ENCODE measurements at regions not wholly inside any gene's neighbourhood (a gene's known extent, or its start where the extent isn't known, plus 50 kb on each side); places are given as distances from the start of the nearest gene placed in this dataset.

- no peak overlapping the region for H3K4me3 ChIP-seq
- H3K9me3 ChIP-seq = no peaks in the 10 kb centered on the region
- H3K27ac ChIP-seq = no peak overlapping the region
- H3K36me3 ChIP-seq = no peaks in the 10 kb centered on the region
- no peaks in the 10 kb centered on the region for H3K27me3 ChIP-seq
- TF ChIP-seq POLR2A (IDR thresholded peaks at IDR 0.05) (no peak), CTCF (IDR thresholded peaks at IDR 0.05) (no peak)
- no peak for DNase-seq
- H3K4me1 ChIP-seq = no peaks in the 10 kb centered on the region
- intact Hi-C loops (cut with DNase I; ENCODE audit: low total_unique reads) = no loop called here
Observed at GRCh38 chr9:119834064-119834620, 464.9 kb upstream of the BRINP1 start.

DNA sequence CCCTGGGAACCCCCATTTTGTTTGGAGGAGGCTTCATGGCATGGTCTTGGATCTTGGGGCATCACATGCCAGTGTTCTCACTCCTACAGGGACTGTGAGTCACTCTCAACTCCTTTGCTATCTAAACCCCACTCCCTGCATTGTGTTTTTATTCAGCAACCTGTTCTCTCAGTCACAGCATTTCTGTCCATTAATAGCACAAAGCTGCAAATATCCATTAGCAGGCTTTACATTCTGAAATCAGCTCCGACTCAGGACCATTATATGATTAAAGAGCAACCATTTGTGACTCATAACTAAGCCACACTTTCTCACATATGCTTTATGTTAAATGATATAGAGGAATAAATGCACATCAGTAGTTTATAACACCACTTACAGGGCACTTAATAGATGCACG is 462.1 kb upstream of the BRINP1 start:
- no peaks in the 10 kb centered on the region for H3K36me3 ChIP-seq
- H3K4me3 ChIP-seq = no peak overlapping the region
- no peak overlapping the region for H3K27ac ChIP-seq
- H3K9me3 ChIP-seq = no peaks in the 10 kb centered on the region
- no peaks in the 10 kb centered on the region for H3K27me3 ChIP-seq
- intact Hi-C loops (cut with DNase I; ENCODE audit: low total_unique reads) = no loop called here
- TF ChIP-seq POLR2A (IDR thresholded peaks at IDR 0.05) (no peak), CTCF (IDR thresholded peaks at IDR 0.05) (no peak)
- H3K4me1 ChIP-seq = no peaks in the 10 kb centered on the region
- no peak for DNase-seq

- no peaks in the 10 kb centered on the region for H3K4me1 ChIP-seq
- intact Hi-C loops (cut with DNase I; ENCODE audit: low total_unique reads) = no loop called here
- no peaks in the 10 kb centered on the region for H3K27me3 ChIP-seq
- no peak for DNase-seq
- no peak overlapping the region for H3K4me3 ChIP-seq
- H3K36me3 ChIP-seq = no peaks in the 10 kb centered on the region
- no peak overlapping the region for H3K27ac ChIP-seq
- H3K9me3 ChIP-seq = no peaks in the 10 kb centered on the region
- TF ChIP-seq POLR2A (IDR thresholded peaks at IDR 0.05) (no peak), CTCF (IDR thresholded peaks at IDR 0.05) (no peak)
Observed at GRCh38 chr9:119829748-119830147, 460.5 kb upstream of the BRINP1 start.

- DNase-seq = no peak
- Histone ChIP-seq H3K36me3 (no peaks in the 10 kb centered on the region), H3K4me3 (no peak overlapping the region), H3K4me1 (no peaks in the 10 kb centered on the region), H3K27me3 (no peaks in the 10 kb centered on the region), H3K27ac (no peak overlapping the region), H3K9me3 (no peaks in the 10 kb centered on the region)
- TF ChIP-seq POLR2A (IDR thresholded peaks at IDR 0.05) = no peak
- no peak for TF ChIP-seq CTCF (IDR thresholded peaks at IDR 0.05)
- intact Hi-C loops (cut with DNase I; ENCODE audit: low total_unique reads) = no loop called here
Observed at GRCh38 chr9:119829186-119829585, 460.0 kb upstream of the BRINP1 start.

- intact Hi-C loops (cut with DNase I; ENCODE audit: low total_unique reads) = no loop called here
Observed at GRCh38 chr9:119827526-119827925, 458.3 kb upstream of the BRINP1 start.

More at GRCh38 chr9:119827526-119827925, 458.3 kb upstream of the BRINP1 start:
- Histone ChIP-seq H3K4me1 (no peaks in the 10 kb centered on the region), H3K9me3 (no peaks in the 10 kb centered on the region), H3K27ac (no peak overlapping the region), H3K36me3 (no peaks in the 10 kb centered on the region), H3K27me3 (no peaks in the 10 kb centered on the region), H3K4me3 (no peak overlapping the region)
- no peak for DNase-seq
- TF ChIP-seq POLR2A (IDR thresholded peaks at IDR 0.05) (no peak), CTCF (IDR thresholded peaks at IDR 0.05) (no peak)

All from uterus (tissue), 3 donors.